ENCODE measurements at regions not wholly inside any gene's neighbourhood (a gene's known extent, or its start where the extent isn't known, plus 50 kb on each side); places are given as distances from the start of the nearest gene placed in this dataset.

GRCh38 chr9:90365666-90366065, 277.0 kb downstream of the DIRAS2 start:
- DNase-seq: no peak

GRCh38 chr9:90368241-90368640, 274.4 kb downstream of the DIRAS2 start:
- no peak for DNase-seq

GRCh38 chr9:90368928-90369327, 273.7 kb downstream of the DIRAS2 start:
- no peak for DNase-seq

- no peak for DNase-seq
Observed at GRCh38 chr9:90379771-90380170, 262.9 kb downstream of the DIRAS2 start.

- DNase-seq: no peak
Observed at GRCh38 chr9:90385146-90385545, 257.5 kb downstream of the DIRAS2 start.

DNA sequence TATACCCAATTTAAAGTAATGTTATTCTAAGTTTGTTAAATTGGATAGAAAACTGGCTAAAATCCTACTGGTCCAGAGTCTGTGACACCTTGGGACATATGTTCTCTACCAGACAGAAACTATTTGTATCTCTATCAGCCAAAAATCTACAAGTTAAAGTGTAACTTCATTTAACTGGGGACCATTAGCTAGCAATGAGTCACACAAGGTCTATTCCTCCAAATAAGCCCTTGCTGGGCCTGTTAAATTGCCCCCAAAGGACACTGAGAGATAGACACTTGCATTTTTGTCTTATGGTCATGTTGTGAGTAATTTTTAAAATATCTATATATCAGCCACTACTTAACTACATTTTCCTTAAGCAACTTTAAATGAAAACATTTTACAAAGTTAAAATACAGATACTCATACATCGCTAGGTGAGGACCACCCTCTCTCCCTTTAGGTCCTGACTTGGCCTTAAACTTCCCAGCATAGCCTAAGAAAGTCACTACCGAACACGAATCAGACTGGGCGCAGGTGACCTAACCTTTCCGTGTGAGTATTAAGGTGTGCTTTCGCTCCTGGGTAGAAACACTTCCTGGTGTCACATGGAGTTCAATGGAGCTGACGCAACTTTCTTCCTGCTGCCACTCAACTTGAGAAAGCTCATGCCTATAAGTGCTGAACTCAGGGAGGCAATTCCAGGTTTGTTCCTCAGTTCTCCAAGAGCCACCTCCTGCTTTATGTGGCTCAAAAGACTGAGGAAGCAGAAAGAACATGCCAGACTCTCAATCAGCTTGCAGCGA, 249.1 kb downstream of the DIRAS2 start:
- DNase-seq: no peak

- DNase-seq: no peak
Observed at GRCh38 chr9:90394871-90395270, 247.8 kb downstream of the DIRAS2 start.

GRCh38 chr9:90400091-90400490, 242.5 kb downstream of the DIRAS2 start:
- no peak for DNase-seq

DNA sequence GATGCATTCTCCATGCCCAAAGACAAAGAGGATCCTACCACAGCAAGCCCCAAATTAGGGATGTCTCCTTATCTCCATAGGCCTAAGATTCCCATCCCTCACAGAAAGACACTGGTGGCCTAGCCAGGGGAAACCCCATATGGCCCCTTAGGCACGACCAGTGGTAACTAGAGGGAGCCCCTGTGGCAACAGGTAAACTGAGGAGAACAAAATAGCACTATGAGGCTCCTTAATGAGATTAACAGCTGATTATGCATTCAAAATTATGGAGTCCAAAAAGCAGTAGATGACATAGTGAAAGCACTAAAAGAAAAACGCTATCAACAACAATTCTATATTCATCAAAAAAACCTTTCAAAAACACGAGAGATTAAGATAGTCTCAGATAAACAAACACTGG, 234.0 kb downstream of the DIRAS2 start:
- no peak for DNase-seq

- DNase-seq: no peak
Observed at GRCh38 chr9:90419221-90419851, 223.3 kb downstream of the DIRAS2 start.

GRCh38 chr9:90420211-90420610, 222.4 kb downstream of the DIRAS2 start:
- no peak for DNase-seq

- no peak for DNase-seq
Observed at GRCh38 chr9:90420768-90421513, 221.7 kb downstream of the DIRAS2 start.

DNA sequence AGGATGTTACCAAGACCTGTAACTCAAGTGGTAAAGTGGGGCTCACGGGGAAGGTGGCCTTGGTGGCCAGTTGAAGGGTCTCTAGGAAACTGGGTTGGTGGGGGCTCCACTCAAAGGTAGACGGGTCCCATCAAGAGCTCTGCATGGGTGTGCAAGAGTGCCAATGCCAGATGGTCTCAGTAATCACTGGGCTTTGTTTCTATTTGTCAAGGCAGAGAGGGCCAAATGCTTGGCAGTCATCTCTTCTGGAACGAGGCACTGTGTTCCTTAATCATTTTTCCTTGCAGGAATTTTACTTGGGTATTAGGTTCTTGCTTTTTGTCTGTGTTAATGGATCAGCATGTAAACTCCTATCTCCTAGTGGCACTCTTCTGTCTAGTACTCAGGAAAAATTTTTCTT, 220.8 kb downstream of the DIRAS2 start:
- DNase-seq: no peak

DNA sequence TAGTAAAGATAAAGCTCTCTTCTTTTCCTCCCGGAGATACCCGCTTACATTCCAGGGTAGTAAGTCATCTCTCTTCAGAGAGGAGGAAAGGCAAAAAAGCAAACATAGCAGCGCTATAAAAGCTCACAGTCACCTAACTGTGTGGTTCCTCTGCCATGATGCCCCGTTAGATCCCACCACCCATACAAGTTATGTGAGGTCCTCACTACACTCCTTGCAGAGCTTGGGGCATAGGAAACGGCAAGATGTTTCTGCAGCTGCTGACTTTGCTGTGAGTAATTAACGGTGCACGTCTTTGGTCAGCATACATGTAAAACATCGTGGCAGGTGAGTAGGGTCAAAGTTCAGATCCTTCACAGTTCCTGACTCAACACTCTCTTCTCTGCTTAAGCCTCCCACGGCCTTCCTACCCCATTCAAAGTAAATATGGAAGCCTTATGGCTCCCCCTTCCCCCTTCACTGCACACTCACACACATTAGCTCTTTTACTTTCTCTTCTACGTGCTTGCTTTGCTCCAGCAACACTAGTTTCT, 218.9 kb downstream of the DIRAS2 start:
- DNase-seq: no peak

DNA sequence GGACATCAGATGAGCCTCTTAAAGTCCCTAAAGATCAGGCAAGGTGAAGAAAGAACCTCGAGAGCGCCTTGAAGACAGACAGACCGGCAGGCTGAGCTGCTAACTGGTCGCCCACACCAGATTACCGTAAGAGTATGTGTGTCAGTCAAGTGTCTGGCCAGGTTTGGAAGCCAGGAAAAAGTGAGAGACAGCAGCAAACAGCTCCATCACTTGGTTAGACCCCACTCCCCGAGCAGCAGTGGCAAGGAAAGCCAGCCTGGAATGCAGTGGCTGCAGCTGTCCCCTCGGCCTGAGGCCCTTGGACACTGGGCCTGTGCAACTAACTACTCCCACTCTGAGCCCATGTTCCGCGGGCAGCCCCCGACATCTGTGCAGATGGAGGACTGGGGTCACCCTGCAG, 214.1 kb downstream of the DIRAS2 start:
- no peak for DNase-seq

GRCh38 chr9:90432951-90433350, 209.7 kb downstream of the DIRAS2 start:
- no peak for DNase-seq

- DNase-seq: no peak
Observed at GRCh38 chr9:90433398-90433941, 209.2 kb downstream of the DIRAS2 start.

GRCh38 chr9:90441814-90442213, 200.8 kb downstream of the DIRAS2 start:
- no peak for DNase-seq

- no peak for DNase-seq
Observed at GRCh38 chr9:90442723-90443122, 199.9 kb downstream of the DIRAS2 start.

DNA sequence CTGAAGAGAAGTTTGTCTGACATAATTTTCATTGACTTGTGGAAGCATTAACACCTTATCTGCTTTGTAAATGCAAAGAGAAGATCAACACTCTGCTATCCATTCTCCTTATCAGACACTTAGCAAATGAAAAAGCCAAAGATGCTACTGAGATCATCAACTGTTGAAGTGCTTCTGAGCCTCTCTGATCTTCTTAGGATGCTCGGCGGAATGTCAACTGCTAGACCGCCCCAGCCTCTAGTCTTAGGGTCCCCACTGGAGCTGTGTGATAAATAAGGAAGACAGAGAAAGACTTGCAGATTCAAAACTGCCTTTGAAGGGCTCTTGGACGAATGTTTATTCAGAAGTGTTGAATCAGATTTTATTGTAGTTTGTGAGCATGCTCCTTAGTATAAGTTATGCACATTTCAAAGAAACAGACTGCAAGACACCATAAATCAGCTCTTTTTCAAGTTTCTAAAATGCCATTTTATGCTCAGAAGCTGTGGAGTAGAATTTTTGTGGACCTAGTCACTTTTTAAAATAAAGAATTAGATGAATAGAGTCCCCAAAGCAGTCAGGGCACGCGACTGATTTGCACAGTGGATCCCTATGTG, 197.9 kb downstream of the DIRAS2 start:
- DNase-seq: no peak

GRCh38 chr9:90445391-90445790, 197.2 kb downstream of the DIRAS2 start:
- DNase-seq: no peak

- DNase-seq: no peak
Observed at GRCh38 chr9:90446200-90446948, 196.2 kb downstream of the DIRAS2 start.

Measured in midbrain (tissue), 1 donor.